ENCODE measurements at regions not wholly inside any gene's neighbourhood (a gene's known extent, or its start where the extent isn't known, plus 50 kb on each side); places are given as distances from the start of the nearest gene placed in this dataset.

GRCh38 chr4:81650606-81651242, 179.0 kb upstream of the RASGEF1B start:
- H3K27ac ChIP-seq, result no peak overlapping the region

GRCh38 chr4:81648576-81649275, 177.0 kb upstream of the RASGEF1B start:
- no peak overlapping the region for H3K27ac ChIP-seq

More at GRCh38 chr4:81650606-81651242, 179.0 kb upstream of the RASGEF1B start:
- no peak for TF ChIP-seq CTCF (conservative IDR thresholded peaks at IDR 0.05)

GRCh38 chr4:81647388-81647787, 175.7 kb upstream of the RASGEF1B start:
- no peak overlapping the region for H3K27ac ChIP-seq

More at GRCh38 chr4:81648576-81649275, 177.0 kb upstream of the RASGEF1B start:
- no peak for TF ChIP-seq CTCF (conservative IDR thresholded peaks at IDR 0.05)

GRCh38 chr4:81642543-81642942, 170.8 kb upstream of the RASGEF1B start:
- no peak for TF ChIP-seq CTCF (conservative IDR thresholded peaks at IDR 0.05)
- H3K27ac ChIP-seq, result no peak overlapping the region

More at GRCh38 chr4:81647388-81647787, 175.7 kb upstream of the RASGEF1B start:
- TF ChIP-seq CTCF (conservative IDR thresholded peaks at IDR 0.05), result no peak

GRCh38 chr4:81639248-81639647, 167.5 kb upstream of the RASGEF1B start:
- no peak overlapping the region for H3K27ac ChIP-seq
- TF ChIP-seq CTCF (conservative IDR thresholded peaks at IDR 0.05), result no peak

GRCh38 chr4:81638698-81639097, 167.0 kb upstream of the RASGEF1B start:
- TF ChIP-seq CTCF (conservative IDR thresholded peaks at IDR 0.05), result no peak
- no peak overlapping the region for H3K27ac ChIP-seq

- no peak for TF ChIP-seq CTCF (conservative IDR thresholded peaks at IDR 0.05)
- H3K27ac ChIP-seq, result no peak overlapping the region
Measured at GRCh38 chr4:81635739-81636138, 164.0 kb upstream of the RASGEF1B start.

Data from VCaP (cell line).